Umbilical cord (tissue), 1 donor: ENCODE measurements at regions not wholly inside any gene's neighbourhood (a gene's known extent, or its start where the extent isn't known, plus 50 kb on each side); places are given as distances from the start of the nearest gene placed in this dataset.

Experiments
- DNase-seq: peaks from one replicate; pipeline ENCODE4 v3.0.0-alpha.2; 2015; ENCODE audit warnings: low spot score

DNA sequence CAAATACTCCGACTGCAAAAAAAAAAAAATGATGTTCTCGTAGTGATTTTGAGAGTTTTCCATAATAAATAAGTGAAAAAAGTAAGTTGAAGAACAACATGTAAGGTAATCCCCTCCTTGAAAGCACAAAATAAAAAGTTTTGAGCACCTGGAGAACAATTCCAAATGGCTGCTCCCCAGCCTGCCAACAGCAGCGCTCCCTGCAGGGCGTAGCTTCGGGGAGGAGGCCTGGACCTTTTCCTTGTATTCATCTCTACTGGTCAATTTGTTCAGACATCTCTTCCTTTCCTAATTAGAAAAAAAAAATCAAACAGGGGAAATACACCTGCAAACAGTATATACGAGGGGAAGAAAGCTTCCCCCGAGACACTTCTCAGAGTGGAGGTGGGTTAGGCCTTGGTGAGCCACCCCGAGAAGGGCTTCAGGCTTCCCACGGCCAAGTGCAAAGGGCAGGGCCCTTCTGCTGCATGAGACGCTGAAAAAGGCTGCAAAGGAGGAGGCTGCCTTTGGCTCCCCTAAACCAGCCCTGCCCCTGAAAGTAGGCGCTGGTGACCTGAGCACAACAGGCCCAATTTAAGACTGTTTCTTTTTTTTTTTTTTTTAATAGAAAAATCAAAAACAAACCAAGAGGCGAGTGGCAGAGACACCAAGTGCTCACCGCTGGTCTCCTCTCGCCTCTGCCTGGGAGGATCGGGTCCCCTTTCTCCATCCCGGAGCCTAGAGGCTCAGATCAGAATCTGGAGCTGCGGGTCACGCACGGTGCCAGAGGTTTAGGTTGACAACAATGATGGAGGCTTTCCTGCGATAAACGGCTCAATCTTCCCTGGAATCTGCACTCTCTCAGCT lies 193.1 kb upstream of the FOXF1 start:
- no peak for DNase-seq

DNA sequence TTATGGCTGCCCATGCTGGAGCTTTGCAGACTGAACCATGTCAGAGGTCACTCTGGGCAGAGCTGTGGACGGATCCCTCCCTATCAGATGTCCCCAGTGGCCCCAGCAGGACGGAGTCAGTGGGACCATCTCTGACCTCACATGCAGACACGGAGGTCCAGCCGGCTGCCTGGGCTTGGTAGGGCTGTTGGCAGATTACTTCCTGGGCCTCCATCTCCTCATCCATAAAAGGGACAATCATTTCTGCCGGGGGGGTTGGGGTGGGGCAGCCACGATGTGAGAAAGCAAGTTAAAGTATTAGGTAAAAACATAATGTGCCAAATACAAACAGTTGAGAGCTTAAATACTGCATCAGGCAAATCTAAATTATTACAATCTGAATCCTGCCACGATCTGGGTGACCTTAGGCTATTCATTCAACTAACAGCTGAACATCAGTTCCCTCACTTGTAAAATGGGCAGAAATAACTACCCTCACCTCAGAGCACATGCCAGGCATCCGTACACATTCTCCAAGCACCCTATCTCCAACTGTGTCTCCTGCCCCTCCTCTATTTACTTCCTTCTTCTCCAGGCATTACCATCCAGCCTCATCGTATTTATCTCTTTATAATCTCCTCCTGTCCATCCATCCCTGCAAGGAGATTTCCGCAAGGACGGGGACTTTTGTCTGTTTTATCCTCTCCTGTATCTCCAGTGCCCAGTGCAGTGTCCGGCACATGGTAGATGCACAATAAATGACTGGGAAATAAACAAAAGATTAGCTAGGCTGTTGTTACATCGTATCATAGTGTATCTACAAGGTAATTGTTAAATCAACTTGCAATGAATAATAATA lies 192.3 kb upstream of the FOXF1 start:
- no peak for DNase-seq

DNA sequence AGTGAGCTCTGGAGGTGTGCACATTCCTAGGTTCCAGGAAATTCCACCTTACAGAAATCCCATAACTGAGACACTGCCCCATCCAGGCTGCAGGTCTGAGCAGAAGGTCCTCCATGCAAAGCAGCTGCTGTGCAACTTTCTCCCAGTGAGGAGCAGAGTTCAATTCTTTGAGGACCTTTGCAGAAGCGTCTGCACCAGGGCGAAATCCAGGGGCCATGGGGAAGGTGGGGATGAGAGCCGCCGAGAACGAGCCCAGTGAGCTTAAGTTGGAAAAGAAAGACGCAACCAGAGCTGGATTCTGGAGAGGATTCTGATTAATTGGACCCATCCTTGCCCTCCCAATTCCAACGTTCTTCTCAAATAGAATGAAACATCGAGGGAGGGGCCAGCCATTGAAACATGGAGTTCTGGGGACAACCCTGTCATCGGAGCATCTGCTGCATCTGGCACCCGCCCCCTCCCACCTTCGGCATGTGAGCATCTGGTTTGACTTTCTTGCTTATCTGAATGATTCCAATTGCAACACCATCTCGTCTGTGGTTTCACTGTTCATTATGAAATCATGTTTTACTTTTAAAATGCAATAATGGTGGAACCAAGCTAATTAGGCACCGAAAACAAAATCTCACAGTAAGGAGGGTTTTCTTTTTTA lies 190.6 kb upstream of the FOXF1 start:
- no peak for DNase-seq

DNA sequence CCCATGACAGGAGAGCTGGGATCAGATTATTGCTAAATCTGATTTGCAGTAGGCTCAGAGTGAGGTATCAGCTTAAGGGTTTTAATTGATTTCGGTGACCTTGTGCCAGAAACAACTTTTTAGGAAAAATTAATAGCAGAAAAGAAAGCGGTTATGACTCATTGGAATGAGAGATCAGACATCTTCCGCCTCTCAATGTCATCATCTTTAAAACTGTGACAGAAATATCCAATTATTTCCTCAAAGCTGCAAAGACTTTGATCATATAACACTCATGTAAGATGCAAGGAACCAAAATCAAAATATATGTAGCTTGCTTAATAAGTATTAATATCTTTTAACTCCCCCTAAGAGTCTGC lies 190.1 kb upstream of the FOXF1 start:
- DNase-seq, result no peak

DNA sequence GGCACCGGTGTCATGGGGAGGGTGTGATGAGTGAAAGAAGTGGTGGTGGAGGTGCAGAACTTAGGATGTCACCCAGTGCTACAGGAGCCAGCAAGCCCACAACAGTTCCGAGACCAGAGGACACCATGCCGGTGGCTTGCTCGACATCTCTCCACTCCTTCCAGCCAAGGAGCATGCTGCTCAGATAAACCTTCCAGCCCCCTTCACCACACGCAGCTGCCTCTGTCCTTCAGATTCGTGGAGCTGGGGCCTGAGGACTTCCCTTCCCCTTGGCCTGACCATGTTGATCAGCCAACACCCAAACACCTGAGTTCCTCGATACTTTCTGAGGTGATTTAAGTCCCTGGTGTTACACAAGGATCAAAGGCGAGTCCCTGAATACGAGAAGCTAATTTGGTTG lies 188.8 kb upstream of the FOXF1 start:
- DNase-seq, result no peak

DNA sequence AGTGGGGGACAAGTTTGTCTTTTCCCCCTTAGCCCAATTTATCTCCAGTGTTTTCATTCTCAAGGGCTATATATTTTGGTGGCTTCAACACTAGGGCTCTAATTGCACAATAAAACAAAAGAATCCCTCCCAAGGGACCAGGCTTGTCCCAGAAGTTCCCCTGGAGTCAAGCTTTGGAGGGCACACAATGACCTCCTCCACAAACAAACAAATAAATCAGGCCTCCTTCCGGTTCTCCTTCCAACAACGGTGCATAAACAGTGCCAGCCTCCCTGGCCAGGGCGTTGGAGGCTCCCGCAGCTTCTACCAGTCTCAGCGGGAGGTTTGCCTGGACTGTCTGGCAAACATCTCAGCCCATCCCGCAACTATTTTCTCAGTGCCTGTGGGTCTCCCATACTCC lies 188.0 kb upstream of the FOXF1 start:
- DNase-seq, result no peak

DNA sequence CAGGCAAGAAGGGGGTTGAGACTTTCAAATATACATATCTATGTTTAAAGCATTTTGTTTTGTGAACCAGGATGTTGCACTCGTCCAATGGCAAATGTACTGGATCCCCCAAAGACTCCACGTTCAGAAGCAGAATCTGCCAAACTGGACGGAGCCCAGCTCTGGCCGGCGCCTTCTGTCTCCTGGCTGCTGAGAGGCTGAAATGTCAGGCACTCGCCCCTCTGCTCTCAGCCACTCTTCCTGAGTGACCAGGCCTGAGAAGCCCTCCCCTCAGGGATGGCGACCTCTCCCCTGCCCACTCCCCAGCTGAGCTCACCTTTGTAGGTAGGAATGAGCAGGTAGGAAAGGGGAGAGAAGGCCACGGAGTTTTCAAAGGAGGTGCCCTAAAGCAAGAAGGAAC lies 187.5 kb upstream of the FOXF1 start:
- DNase-seq, result no peak

DNA sequence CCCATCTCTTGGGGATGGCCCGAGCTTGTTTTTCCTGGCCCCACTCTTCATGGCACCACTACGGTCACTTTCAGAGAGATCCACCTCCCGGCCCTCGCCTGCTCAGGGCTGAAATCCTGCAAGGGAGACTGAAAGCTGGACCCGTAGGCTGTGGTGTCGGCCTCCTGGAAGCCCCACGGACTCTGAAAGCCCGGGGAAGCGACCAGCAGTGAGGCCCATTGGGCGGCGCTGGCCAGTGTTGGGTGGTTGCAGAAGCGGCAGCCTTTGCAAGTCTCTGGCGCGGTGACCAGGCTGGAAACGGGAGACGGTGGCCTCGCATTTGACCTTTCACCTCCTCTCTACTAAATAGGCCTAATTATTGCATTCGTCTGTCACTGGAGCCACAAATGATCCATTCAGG lies 186.0 kb upstream of the FOXF1 start:
- no peak for DNase-seq

DNA sequence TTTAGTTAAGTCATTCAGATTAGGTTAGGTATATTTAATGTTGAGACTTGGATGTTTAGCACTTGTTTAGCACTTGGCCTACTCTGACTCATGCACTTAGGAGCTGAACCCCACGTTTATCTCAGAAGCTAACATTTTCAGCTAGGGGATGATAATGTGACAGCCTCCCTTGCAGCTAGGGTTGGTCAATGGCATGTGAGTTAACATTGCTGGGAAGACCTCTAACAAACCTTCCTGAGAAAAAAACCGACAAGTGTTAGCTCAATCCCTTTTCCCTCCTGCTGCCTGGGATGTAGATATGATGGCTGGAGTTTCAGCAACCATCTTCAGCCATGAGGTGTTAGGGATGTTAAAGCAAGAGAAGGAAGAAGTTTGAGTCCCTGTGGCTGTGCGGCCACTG lies 185.0 kb upstream of the FOXF1 start:
- no peak for DNase-seq

DNA sequence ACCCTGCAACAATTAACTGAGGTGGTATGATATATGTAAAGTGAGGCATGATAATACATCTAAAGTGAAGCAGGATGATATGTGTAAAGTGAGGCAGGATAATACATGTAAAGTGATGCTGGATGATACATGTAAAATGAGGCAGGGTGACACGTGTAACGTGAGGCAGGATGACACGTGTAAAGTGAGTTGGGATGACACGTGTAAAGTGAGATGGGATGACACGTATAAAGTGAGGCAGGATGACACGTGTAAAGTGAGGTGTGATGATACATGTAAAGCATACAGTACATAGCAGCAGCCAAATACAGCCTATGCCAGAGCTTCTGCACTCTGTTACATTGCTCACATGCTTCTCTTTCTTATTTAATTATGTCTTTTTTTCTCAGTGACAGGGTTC lies 184.4 kb upstream of the FOXF1 start:
- DNase-seq, result no peak

DNA sequence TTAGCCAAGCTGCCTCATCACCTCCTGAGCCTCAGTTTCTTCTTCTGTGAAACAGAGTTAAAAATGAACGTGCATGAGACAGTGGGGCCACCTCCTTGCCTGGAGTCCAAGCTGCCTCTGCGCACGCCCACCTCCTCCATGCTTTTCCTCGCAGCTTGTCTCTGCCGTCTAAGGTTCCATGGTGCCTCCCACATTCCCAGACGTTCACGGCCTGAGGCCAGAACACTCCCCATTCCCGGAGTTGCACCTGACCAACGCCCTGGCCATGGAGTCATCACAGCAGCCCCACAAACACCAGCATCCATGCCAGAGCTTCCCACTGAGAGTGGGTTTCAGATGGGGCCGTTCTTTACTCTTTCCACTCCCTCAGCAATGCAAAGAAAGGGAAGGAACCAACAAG lies 183.0 kb upstream of the FOXF1 start:
- DNase-seq, result no peak

DNA sequence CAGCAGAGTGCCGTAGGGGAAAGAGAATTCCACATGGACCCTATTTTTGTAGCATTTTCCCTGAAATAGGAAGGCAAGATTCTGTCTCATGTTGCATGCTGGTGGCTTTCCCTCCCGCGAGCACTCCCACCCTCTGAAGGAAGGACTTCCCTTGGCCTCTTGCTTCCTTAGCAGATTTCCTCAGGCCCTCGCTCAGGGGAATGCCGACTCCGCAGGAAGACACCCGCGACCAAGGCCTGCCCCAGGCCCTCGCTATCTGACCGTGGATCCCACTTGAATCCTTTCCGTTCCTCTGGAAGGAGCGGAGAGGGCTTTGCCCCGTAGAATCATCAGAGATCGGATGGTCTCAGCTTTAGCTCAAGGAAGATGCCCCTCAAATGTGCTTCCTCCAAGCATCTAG lies 179.4 kb upstream of the FOXF1 start:
- DNase-seq, result no peak

DNA sequence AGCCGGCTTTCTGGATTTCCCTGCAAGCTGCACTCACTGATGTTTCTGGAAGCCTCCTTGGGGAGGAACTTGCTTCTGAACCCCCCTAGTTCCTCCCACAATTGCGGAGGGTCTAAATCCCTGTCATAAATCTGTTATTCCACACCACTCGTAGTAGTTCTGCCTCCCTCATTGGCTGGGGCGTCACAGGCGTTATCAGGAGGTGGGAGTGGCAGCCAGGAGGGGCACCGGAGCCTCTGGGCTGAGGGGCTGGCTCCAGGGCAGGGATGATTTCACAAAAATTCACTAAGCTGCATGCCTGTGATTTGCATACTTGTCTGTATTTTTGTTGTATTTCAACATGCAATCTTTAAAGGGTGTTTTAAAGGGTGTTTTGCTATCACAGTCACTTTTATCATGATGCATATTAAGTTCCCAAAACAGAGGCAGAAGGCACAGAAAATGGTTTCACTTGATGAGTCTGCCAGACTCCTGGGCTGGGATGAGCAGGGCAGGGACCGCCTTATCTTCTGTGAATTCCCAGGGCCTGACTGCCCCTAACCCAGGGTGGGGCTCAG lies 176.2 kb upstream of the FOXF1 start:
- peak; percentile 82 for DNase-seq

DNA sequence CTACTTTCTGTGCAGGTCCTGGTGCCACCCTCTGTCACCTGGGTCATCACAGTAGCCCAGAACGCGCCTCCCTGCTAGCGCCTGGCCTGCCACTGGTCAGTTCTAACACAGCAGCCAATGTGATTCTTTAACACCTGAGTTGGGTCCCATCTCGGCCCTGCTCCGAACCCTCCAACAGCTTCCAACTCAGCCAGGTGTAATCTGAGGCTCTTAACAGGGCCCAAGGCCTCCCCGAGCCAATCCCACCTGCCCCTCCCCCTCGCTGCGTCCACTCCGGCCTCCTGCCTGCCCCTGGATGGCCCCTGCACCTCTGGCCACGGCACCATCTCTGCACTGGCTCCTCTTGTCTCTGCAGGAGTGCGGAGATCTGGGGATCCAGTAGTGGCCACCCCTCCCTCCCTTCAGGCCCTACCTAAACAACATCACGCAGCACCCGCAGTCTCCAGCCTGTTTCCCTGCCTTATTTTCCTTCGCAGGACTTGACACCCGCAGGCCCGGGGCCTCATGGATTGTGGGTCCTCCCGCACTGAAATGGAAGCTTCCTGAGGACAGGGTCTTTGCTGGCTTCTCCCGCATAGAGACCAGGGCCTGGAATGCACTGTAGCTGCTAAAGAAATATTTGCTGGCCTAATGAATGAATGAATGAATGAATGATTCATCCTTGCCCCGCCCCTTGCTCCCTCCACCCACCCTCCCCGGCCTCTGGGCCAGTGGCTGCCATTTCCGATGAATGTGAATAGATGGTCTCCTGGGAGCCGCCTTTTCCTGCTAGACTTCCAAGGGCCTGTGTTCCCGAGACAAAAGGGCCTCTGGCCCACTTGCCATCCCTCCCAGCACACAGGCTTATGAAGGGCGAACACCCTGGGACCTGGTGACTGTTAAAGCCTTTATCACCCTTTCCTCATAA lies 174.8 kb upstream of the FOXF1 start:
- no peak for DNase-seq

DNA sequence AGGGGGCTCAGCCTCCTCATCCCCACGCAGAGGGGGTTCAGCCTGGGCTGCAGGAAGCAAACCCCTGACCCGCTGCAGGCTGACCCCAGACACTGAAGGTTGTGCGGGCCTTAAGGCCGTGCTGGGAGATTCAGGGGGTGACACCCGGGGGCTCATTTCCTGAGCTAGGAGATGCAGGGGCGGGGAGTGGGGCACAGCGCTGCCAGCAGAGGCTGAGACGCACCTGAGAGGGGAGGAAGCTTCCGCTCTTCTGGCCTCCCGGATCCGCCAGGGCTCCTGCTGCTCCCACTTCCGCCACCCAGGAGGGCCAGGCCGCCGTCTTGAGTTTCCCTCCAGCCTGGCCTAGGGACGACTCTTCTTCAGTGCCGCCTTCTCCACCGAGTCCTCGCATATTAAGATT lies 173.2 kb upstream of the FOXF1 start:
- DNase-seq, result no peak

DNA sequence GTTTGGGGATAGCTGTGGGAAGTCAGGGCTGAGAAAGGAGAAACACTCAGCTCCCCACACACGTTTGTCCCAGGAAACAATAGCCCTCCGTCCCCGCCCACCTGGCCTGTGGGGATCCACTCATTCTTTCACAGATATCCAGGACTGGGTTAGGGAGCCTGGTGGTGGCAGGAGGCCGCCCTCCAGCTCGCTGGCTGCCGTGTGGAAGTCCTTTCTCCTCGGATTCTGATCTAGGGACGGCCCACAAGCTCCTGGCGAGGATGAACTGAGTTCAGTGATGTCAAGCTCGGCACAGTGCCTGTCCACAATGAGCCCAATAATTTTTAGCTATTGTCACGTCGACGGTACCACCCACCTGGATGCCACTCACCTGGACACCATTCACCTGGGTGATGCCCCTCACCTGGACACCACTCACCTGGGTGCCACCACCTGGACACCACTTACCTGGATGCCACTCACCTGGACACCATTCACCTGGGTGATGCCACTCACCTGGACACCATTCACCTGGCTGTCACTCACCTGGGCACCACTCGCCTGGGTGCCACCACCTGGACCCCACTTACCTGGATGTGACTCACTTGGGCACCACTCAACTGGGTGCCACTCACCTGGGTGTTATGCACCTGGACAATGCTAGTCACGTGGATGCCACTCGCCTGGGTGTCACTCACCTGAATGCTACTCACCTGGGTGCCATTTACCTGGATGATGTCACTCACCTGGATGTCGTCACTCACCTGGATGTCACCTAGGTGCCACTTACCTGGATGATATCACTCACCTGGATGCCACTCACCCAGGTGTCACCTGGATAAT lies 172.5 kb upstream of the FOXF1 start:
- DNase-seq, result no peak

DNA sequence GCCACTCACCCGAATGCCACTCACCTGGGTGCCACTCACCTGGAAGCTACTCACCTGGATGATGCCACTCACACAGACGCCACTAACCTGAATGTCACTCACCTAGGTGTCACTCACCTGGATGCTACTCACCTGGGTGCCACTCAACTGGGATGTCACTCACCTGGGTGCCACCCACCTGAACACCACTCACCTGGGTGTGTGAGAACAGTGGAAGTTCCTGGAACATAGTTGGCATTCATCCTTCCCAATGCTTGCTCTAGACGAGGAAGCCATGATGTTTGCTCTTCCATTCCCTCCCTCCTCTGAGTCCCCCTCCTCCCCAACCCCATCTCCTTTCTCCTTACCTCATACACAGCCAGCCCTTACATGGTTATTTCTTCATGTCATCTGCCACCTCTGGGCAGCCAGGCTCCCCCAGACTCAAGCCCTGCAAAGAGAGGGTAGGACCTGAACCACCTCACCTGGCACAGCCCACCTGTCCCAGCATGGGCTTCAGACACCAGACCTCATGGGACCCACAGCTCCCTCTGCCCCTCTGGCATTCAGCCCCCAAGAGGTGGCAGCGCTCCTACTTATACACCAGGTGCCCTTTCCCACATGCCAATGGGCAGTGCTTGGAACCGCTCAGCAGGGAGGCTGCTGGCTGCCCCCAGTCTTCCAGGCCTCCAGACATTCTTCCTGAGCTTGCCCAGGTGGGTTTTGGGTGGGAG lies 171.8 kb upstream of the FOXF1 start:
- no peak for DNase-seq

DNA sequence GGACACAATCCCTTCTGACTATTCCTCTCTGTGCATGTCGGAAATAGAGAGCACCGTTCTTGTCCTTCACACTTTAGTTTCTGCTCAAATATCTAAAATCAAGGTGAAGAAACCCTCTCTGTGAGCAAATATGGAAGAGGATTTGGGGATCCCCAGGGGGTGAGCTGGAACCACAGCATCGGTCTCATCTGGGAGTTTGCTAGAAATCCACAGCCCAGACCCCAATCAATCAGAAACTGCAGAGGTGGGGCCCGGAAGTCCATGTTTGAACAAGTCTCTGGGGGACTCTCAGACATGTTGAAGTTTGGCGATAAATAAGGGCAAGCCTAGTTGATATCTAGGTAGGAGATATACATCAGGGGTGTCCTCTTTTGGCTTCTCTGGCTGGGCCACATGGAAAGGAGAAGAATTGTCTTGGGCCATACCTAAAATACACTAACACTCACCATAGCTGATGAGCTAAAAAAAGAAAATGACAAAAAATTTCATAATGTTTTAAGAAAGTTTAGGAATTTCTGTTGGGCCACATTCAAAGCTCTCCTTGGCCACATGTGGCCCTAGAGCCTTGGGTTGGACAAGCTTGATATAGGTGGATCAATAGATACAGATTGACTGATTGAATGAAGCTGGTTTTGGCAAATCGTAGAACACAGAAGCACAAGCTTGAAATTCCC lies 168.0 kb upstream of the FOXF1 start:
- DNase-seq, result no peak
